HFFc6 (cell line): ENCODE measurements at regions not wholly inside any gene's neighbourhood (a gene's known extent, or its start where the extent isn't known, plus 50 kb on each side); places are given as distances from the start of the nearest gene placed in this dataset.
A peak's percentile ranks its signal among the peaks of the same experiment; 100 is the strongest.

Source experiments
- DNase-seq: peaks from one replicate; pipeline ENCODE4 v3.0.0-alpha.2; 2018
- H3K27ac Mint-ChIP-seq: 2 replicates; pipeline ENCODE4 v1.8.0; 2020; ENCODE audit warnings: mild to moderate bottlenecking, mixed read lengths
- H3K27me3 Mint-ChIP-seq: 2 replicates; pipeline ENCODE4 v1.8.0; 2021; ENCODE audit warnings: mild to moderate bottlenecking, moderate library complexity, mixed read lengths; ENCODE audit not compliant: insufficient read depth
- H3K36me3 Mint-ChIP-seq: 2 replicates; pipeline ENCODE4 v1.8.0; 2021; ENCODE audit warnings: low read depth, mixed read lengths
- H3K4me1 Mint-ChIP-seq: 2 replicates; pipeline ENCODE4 v1.8.0; 2020; ENCODE audit warnings: low read depth, mixed read lengths
- H3K4me3 Mint-ChIP-seq: 2 replicates; pipeline ENCODE4 v1.8.0; 2020; ENCODE audit warnings: mild to moderate bottlenecking, moderate library complexity, mixed read lengths
- H3K9me3 Mint-ChIP-seq: 2 replicates; pipeline ENCODE4 v1.8.0; 2020; ENCODE audit warnings: mild to moderate bottlenecking, mixed read lengths
- TF ChIP-seq, protein P1 (sequence below): fragments of 200-600 bp; sonication (generic); IDR thresholded peaks from 2 replicates; pipeline ENCODE4 v1.5.0; 2021; ENCODE audit warnings: antibody characterized with exemption, mild to moderate bottlenecking

DNA sequence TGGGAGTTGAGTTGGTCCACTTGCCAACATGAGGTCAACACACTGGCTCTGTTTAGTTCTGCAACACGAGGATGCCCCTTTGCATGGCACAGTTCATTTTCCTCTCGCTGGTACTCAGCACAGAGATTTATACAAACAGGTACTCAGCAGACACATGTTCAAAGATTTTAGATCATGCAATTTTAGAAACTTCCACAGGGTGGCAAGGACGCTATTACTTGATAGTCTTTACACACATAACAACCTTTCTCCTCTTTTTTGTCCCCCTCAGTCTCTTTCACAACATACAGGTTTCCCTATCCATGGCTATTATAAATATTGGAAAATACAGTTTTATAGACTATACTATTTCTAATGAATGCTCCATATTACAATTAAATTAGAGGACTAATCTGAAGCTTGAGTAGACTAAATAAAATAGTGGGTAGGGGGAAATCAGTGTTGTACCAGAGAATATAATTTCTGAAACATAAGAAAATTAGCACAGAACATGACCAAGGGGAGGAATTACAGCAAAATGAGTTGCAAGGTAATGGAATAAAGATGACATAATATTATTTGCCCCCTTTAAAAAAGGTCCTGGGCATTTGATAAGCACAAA is 331.8 kb upstream of the BTBD3 start:
- TF ChIP-seq, protein P1, sequence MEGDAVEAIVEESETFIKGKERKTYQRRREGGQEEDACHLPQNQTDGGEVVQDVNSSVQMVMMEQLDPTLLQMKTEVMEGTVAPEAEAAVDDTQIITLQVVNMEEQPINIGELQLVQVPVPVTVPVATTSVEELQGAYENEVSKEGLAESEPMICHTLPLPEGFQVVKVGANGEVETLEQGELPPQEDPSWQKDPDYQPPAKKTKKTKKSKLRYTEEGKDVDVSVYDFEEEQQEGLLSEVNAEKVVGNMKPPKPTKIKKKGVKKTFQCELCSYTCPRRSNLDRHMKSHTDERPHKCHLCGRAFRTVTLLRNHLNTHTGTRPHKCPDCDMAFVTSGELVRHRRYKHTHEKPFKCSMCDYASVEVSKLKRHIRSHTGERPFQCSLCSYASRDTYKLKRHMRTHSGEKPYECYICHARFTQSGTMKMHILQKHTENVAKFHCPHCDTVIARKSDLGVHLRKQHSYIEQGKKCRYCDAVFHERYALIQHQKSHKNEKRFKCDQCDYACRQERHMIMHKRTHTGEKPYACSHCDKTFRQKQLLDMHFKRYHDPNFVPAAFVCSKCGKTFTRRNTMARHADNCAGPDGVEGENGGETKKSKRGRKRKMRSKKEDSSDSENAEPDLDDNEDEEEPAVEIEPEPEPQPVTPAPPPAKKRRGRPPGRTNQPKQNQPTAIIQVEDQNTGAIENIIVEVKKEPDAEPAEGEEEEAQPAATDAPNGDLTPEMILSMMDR = peak; percentile 56
- no peaks in the 10 kb centered on the region for H3K36me3 Mint-ChIP-seq
- H3K9me3 Mint-ChIP-seq = peaks cover 11% of the 10 kb centered on the region
- peaks cover 3% of the 10 kb centered on the region; the same call in 1 of the 2 replicates for H3K27me3 Mint-ChIP-seq
- DNase-seq = peak; percentile 1
- no peaks in the 10 kb centered on the region for H3K4me1 Mint-ChIP-seq
- no peak overlapping the region for H3K27ac Mint-ChIP-seq
- no peak overlapping the region for H3K4me3 Mint-ChIP-seq

DNA sequence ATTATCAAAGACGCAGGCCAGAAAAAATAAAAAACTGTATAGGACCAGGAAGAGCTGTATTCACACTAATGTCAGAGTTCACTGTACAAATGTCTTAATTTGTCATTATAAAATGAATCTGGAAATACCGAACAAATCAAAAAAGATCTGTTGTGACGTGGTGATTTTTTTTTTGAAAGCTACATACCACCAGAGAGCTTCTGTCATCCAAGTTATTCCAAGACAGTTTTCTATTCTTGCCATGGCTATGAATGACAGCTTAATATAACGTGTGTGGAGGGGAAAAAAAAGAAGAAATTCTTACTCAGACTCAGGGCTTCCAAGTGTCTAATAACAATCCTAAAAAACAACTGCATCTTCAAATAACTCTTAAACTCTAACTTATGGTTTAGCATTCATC is 328.8 kb upstream of the BTBD3 start:
- DNase-seq = no peak
- H3K27ac Mint-ChIP-seq = no peak overlapping the region

DNA sequence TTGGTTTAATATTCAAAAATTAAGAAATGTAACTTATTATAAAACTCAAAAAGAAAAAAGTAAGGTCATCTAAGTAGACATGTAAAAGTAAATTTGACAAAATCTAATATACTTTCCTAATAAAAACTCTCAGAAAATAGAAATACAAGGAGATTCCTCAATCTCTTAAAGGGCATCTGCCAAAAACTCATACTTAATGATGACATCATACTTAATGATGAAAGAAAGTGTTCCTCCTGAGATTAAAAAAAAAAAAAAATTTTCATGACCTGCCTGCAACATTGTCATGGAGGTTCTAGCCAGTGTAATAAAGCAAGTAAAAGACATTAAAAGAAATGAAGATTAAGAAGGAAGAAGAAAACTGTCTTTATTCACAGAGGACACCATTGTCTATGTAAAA is 325.7 kb upstream of the BTBD3 start:
- H3K27ac Mint-ChIP-seq = no peak overlapping the region
- H3K36me3 Mint-ChIP-seq = no peaks in the 10 kb centered on the region
- TF ChIP-seq, protein P1 = no peak
- H3K27me3 Mint-ChIP-seq = no peaks in the 10 kb centered on the region
- H3K4me1 Mint-ChIP-seq = no peaks in the 10 kb centered on the region
- no peak overlapping the region for H3K4me3 Mint-ChIP-seq
- DNase-seq = no peak
- H3K9me3 Mint-ChIP-seq = peaks cover 32% of the 10 kb centered on the region

More for the DNA sequence above, 328.8 kb upstream of the BTBD3 start:
- Mint-ChIP-seq H3K27me3 (no peaks in the 10 kb centered on the region), H3K9me3 (peaks cover 20% of the 10 kb centered on the region), H3K4me1 (no peaks in the 10 kb centered on the region), H3K4me3 (no peak overlapping the region), H3K36me3 (no peaks in the 10 kb centered on the region)
- TF ChIP-seq, protein P1 = no peak

DNA sequence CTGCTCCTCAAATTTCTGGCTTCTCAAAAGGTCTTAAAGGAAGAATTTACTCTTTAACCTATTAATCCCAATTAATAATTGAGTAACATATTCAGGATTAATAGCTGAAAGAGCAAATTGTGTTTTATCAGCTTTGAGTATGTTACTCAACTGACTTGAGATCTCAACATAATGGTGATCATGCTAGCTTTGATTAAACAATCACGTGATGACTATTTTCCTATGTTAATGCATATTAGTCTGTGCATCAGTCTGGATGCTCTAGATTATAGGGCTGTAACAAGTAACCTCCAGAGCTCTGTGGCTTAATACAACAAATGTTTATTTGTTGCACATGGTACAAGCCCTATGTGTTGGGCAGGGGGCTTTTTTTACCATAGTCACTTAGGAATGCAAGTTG is 313.4 kb upstream of the BTBD3 start:
- DNase-seq = no peak
- Mint-ChIP-seq H3K9me3 (peaks cover 35% of the 10 kb centered on the region), H3K27me3 (peaks cover 2% of the 10 kb centered on the region; the same call in 1 of the 2 replicates), H3K4me1 (no peaks in the 10 kb centered on the region), H3K4me3 (no peak overlapping the region), H3K27ac (no peak overlapping the region), H3K36me3 (no peaks in the 10 kb centered on the region)
- TF ChIP-seq, protein P1 = no peak

DNA sequence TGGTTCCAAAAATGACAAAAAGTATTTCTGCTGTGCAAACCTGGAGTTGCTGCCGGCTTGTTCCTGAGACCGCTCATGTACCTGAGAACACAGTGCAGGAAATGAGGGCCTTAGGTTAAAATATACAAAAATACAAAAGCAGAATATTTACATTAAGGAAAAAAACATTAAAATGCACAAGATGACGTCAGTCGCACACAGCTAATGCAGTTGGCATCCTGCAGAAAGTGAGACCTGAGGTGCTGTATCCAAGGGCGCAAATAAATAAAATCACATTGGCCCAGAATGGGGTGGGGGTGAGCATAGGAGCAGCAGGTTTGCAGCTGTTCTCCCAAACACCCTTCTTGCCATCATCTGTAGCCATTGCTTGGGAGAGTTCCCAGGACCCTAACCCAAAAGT is 310.6 kb upstream of the BTBD3 start:
- Mint-ChIP-seq H3K36me3 (no peaks in the 10 kb centered on the region), H3K9me3 (peaks cover 39% of the 10 kb centered on the region), H3K4me1 (no peaks in the 10 kb centered on the region), H3K27ac (no peak overlapping the region), H3K27me3 (peaks cover 2% of the 10 kb centered on the region; the same call in 1 of the 2 replicates), H3K4me3 (no peak overlapping the region)
- DNase-seq = no peak
- TF ChIP-seq, protein P1 = no peak
